GM21529 (cell line): ENCODE measurements at regions not wholly inside any gene's neighbourhood (a gene's known extent, or its start where the extent isn't known, plus 50 kb on each side); places are given as distances from the start of the nearest gene placed in this dataset.
"Not testable (repeated sequence)": the region's sequence is repeated elsewhere in the genome, so short reads cannot be mapped to it uniquely, and the experiment has no call there.

ENCODE experiments used
- ATAC-seq: cut with Tn5 transposase; IDR thresholded peaks from one replicate; pipeline ENCODE4 v1.9.1; 2021; ENCODE audit not compliant: unreplicated experiment

DNA sequence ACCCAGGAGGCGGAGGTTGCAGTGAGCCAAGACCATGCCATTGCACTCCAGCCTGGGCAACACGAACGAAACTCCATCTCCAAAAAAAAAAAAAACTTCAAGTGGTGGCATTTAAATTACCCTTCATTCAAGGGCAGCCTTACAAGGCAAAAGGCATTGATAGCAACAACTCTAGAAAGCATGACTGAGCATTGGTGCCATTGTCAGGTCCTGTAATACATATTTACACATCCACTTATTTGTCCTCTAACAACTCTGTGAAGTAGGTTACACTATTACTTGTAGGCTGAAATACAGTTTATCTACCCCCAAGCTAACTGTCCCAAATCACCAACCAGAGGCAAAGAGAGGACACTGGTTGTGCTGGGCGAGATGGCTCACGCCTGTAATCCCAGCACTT, 52.7 kb upstream of the LARP1 start:
- no peak for ATAC-seq

DNA sequence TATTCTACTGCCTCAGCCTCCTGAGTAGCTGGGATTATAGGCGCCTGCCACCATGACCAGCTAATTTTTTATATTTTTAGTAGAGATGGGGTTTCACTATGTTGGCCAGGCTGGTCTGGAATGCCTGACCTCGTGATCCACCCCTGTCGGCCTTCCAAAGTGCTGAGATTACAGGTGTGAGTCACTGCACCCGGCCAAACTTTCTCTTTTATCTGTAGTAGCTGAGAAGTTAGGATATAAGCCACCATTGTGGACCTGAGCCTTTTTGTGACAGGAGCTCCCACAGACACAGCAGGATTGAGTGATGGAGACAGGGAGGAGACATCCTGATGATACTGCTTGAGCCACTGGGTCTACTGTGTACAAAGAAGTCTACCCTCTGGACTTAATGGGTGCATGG, 53.5 kb upstream of the LARP1 start:
- not testable (repeated sequence) for ATAC-seq

DNA sequence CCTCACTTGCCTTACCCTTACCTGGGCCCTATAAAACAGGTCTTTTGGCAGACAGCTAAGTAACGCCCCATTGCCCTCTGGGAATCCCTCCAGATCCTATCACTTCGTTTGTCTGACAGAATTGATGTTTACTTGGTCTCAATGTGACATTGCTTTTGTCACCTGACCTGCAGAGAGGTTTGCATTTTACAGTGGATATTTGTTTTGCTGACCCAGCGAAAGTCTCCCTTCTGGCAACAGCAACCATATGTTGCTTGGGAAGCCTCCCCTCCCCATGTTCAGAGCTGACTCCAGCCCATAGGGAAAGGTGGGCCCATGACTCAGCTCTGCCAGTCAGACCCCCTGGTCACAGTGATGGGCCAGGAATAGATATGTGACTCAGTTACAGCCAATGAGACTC, 54.0 kb upstream of the LARP1 start:
- ATAC-seq: no peak

DNA sequence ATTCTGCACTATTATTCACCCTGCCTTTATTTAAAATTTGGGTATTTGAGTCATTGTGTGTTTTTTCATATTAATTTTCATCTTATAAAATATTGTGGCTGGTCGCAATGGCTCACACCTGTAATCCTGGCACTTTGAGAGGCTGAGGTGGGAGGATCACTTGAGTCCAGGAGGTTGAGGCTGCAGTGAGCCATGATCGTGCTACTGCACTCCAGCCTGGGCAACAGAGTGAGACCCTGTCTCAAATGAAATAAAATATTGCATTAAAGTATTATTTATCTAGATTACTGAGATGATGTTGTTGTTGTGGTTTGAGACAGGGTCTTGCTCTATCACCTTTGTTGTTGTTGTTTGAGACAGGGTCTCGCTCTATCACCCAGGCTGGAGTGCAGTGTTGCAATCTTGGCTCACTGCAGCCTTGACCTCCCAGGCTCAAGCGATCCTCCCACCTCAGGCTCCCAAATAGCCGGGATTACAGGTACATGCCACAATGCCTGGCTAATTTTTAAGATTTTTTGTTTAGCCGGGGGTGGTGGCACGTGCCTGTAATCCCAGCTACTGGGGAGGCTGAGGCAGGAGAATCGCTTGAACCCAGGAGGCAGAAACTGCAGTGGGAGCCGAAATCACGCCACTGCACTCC, 54.8 kb upstream of the LARP1 start:
- not testable (repeated sequence) for ATAC-seq

DNA sequence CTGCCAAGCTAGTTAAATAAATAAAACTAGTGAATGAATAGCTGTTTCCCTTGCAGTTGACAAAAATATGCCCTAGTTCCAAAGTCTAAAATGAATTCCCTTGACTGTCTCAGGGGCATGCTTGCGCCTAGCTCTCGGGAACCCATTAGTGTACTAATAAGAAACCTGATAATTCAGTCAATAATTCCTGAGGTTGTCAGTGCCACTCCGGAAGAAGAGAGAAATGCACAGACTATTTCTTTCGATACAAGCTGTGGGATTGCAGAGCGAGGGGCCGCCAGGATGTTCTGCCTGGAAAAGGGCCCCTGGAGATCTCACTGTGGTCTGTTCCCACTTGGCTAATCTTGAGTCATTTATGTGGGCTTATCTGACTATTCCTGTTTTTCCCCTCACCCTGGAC, 56.4 kb upstream of the LARP1 start:
- no peak for ATAC-seq

DNA sequence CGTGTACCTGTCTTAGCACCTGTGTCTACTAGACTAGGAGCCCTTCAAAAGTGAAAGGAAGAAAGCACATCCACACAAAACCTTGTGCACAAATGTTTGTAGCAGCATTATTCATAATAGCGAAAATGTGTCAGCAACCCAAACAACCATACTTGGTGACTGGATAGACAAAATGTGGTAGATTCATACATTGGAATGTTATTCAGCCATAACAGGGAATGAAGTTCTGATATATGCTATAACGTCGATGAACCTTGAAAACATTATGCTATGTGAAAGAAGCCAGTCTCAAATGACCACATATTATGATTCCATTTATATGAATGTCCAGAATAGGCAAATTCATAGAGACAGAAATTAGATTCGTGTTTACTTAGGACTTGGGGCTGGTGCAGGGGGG, 57.8 kb upstream of the LARP1 start:
- no peak for ATAC-seq

DNA sequence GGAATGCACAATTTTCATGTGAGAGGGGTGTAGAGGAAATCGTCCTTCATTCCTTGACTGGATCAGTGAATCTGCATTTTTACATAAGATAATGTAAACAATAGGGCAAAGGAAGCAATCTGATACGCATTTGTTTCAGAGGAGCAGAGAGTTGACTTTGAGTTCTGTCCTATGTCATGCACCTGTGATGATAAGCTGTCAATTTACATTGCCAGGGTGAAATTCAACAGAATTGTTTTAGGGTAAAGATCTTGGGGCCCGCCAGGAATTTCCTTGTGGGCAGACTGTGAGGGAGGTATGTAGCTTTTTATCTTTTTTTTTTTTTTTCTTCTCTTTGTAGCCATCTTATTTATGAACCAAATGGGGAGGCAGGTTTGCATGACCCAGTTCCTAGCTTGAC, 58.3 kb upstream of the LARP1 start:
- no peak for ATAC-seq

DNA sequence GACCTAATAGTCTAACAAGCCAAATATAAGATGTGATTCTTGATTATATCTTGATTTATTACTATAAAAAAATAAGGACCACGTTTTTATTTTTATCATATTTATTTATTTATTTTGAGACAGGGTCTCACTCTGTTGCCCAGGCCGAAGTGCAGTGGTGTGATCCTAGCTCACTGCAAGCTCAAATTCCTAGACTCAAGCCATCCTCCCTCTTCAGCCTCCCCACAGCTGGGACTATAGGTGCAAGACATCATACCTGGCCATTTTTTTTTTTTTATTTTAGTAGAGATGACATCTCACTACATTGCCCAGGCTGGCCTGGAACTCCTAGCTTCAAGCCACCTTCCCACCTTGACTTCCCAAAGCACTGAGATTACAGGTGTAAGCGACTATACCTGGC, 61.0 kb upstream of the LARP1 start:
- no peak for ATAC-seq

DNA sequence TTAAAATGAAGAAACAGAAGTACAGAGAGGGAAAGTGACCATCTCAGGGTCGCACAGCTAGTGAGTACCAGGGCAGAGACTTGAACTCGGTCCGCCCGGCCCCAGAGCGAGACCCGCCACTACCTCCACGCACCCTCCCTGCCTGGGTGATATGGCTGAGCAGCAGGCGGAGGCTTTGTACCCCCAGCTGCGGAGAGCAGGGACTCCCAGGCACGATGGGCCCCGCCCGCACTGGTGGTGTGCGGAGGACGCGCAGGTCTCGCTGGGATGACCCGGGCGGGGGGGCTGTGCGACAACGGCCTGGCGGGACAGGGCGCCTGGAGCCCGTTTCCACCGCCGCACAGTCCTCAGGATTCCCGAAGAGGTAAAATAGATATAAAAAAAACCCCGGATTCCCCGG, 64.7 kb upstream of the LARP1 start:
- no peak for ATAC-seq

DNA sequence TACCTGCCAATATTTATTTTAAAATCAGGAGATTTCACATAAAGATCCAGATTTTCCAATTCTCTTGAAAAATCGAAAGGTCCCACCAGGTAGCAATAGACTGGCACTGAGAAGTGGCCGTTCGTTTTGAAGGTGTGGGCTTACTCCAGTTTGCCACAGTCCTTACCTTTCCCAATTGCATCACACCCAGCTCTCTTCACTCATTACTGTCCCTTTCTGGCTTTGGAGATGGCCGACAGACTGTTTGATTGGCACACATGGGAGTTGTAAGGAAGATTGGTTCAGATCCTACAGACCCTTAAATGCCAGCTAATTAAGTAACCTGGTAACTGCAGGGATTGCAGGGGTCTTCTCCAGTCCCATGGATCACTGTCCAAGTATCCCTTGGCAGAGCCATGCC, 68.7 kb upstream of the LARP1 start:
- no peak for ATAC-seq

DNA sequence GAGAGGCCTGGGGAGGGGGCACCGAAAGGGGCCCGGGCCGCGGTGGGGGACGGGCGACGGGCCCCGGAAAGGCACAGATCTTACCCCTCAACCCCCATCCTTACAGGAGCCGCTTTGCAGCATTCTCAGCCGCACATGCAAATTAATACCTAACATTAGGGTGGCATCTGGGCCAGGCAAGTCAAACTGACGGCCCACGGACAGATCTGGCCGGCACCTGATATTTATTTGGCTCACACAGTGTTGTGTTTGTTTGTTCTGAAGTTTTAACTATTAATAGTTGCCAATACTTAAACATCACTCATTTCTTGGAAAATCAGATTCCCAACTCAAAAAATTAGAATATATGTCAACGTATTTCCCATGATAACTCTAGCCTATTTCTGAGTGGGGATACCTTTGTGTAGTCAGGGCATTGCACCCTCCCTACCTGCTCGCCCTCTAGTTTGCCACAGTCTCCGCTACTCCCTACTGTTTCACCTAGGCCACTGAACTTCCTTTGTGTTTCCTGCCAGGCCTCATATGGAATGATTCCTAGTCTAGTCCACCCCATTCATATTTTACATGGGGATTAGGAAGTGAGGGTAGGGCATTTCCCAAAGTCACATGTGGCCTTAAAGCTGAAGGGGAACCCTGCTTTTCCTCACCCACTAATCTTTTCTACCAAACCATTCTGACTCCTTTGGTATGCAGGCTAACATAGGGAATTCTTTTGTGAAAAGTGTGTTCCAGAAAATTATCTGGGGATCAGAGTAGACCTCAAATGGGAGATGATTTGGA, 71.9 kb upstream of the LARP1 start:
- peak; percentile 60 for ATAC-seq

DNA sequence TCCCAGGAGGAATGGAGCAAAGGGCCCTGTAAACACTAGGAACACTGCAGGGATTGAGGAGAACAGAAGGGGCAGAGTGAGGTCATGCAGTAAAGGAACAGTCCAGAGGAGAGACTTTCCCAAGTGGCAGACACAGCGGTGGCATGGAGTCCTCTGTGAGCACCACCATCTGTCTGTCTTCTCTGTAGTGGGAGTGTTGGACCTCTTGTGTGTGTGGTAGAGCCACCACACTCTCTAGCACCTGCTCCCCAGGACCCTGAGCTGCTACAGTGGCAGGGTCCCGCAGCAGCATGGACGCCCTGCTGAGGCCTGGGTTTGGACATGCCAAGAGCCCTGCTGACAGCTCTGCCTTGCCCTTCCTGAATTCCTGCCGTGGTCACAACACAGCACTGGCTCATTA, 75.7 kb upstream of the LARP1 start:
- ATAC-seq: no peak

DNA sequence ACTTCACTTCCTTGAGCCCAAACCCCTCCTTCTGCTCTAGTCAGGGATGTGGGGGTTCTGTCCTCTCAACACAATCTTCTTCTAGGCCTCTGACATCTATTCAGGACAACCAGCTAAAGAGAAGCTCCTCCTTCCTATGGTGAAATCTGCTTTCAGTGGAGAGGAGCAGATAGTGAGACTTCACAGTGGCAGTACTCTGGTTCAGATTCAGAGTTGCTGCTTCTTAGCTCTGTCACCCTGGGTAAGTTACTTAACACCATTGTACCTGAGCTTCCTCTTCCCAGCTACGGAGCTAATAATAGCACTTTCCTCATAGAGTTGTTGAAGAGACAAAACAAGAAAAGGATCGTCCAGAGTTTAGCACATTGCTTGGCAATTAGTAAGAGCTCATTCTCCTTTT, 77.3 kb upstream of the LARP1 start:
- ATAC-seq: no peak

DNA sequence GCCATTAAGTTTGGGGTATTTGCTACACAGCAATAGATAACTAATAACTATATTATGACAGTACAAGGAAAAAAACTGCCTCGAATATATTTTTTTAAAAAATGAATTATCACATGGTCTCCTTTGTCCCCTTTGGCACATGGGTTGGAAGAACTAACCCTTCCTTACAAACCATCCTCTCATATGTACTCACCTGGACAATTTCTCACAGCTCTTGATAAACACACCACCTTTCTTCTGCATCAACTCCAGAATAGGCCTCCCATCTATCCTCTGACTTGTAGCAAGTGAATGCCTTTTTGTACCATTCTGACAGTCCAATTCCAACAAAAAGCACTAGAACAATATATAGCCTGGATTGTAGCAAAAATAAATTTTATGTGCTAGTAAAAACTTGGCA, 78.7 kb upstream of the LARP1 start:
- ATAC-seq: no peak

DNA sequence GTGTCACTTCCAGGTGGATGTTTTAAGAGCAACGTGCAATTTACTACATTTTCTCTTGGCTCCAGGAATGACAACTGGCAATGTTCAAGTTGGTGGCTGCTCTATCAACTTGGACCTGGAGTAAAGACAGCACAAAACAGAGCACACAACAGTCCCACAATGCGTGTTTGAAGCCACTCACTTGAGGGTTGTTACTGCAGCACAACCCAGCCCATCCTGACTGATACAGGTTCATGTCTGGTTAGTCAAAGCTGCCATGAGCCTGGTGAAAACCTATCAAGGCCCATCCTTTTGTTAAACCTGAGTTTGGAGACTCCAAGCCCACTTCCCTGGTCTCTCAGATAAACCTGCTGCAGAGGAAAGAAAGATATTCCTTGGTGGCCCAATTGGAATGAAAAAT, 81.1 kb upstream of the LARP1 start:
- ATAC-seq: no peak

DNA sequence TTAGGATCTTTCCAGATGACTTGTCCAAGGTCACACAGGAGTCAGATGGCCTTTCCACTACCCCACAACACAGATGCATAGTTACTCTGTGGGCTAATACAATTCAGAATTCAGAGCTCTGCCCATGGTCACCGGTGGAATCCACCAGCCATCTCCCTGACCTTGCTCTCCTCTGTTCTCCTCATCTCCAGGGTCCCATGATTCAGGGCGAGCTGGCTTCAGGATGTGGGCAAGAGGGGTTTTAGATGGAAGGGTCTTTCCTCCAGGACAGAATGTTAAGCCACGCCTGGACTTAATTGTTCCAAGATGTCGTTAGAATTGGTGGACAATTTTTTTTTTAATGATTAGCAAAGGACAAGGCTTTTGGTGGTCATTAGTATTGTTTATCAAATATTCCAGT, 81.7 kb upstream of the LARP1 start:
- ATAC-seq: no peak

DNA sequence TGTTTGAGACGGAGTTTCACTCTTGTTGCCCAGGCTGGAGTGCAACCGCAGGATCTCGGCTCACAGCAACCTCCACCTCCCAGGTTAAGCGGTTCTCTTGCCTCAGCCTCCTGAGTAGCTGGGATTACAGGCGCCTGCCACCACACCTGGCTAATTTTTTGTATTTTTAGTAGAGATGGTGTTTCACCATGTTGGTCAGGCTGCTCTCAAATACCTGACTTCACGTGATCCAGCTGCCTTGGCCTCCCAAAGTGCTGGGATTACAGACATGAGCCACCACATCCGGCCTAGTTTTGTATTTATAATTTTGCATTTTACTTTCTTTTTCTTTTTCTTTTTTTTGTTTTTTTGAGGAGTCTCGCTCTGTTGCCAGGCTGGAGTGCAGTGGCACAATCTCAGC, 85.3 kb upstream of the LARP1 start:
- ATAC-seq: not testable (repeated sequence)

DNA sequence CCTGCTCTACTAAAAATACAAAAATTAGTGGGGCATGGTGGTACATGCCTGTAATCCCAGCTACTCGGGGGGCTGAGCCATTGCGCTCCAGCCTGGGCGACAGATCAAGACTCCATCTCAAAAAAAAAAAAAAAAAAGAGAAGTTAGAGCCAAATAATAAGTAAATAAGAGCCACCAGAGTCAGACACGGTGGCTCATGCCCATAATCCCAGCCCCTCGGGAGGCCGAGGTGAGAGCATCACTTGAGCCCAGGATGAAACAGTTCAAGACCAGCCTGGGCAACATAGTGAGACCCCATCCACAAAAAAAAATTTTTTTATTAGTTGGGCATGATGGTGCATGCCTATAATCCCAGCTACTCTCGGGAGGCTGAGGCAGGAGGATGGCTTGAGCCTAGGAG, 85.8 kb upstream of the LARP1 start:
- ATAC-seq: no peak

DNA sequence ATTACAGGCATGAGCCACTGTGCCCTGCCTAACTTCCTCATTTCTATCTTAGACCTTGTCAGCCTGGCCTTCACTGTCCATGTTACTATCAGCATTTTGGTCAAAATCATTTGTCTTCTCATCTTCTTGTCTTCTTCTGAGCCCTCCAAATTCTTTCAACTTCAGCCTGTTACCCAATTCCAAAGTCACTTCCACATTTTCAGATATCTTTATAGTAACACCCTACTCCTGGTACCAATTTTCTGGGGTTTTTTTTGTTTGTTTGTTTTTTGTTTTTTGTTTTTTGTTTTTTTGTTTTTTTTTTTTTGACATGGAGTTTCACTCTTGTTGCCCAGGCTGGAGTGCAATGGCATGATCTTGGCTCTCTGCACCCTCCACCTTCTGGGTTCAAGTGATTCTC, 90.3 kb upstream of the LARP1 start:
- no peak for ATAC-seq

DNA sequence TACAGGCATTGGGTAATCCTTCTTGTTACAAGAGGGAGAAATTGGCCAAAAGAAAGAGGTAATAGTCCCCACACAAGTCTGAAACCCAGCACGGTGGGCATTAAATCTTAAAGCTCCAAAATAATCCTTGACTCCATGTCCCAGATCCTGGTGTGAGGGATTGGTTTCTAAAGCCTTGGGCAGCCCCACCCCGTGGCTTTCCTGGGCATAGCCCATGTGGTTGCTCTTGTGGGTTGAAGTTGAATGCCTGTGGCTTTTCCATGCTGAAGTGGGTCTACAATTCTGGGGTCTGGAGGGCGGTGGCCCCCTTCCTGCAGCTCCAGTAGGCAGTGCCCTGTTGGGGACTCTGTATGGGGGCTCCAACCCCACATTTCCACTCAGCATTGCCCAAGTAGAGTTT, 91.8 kb upstream of the LARP1 start:
- no peak for ATAC-seq

DNA sequence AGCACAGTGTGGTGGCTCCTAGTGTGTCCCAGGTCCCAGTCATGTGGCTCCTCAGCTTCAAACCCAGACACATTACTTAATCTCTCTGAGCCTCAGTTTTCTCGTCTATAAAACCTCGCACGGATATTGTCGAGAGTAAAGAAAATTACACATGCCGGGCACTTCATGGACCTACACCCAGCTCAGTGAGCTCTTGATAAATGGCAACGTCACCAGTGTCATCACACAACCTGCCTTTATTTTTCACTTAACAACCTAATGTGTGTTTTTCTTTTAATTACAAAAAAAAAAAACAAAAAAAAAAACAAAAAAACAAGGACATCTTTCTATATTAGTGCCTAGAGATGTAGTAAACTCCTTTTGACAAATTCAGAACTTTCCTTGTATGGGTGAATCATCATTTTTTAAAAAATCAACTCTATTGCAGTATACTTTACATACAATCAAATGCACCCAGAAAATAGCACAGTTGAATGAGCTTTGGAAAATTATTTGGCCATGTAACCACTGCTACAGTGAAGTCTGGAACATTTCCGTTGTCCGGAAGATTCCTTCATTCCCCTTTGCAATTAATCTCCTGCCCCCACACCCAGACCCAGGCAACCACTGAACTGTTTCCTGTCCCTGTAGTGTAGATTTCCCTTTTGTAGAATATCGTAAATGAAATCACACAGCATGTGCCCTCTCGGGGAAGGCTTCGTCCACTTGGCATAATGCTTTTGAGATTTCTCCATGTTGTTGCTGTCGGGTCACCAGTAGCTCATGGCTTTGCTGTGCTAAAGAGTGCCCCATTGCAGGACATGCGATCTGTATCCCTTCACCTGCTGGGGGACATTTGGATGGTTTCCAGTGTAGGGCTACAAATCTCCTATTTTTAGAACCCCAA, 100.4 kb upstream of the LARP1 start:
- ATAC-seq: no peak
